ENCODE measurements at regions not wholly inside any gene's neighbourhood (a gene's known extent, or its start where the extent isn't known, plus 50 kb on each side); places are given as distances from the start of the nearest gene placed in this dataset.

- TF ChIP-seq RAD21 (IDR thresholded peaks at IDR 0.05; ENCODE audit: low read depth): no peak
- no peak for TF ChIP-seq REST (IDR thresholded peaks at IDR 0.05; ENCODE audit: low read depth)
- no peak for TF ChIP-seq ZBTB7A (IDR thresholded peaks at IDR 0.05; ENCODE audit: low read depth)
- TF ChIP-seq CREB1 (IDR thresholded peaks at IDR 0.05; ENCODE audit: low read depth): no peak
- no peak for TF ChIP-seq TAF1 (IDR thresholded peaks at IDR 0.05; ENCODE audit: low read depth)
- TF ChIP-seq MAX (IDR thresholded peaks at IDR 0.05): no peak
- TF ChIP-seq USF1 (IDR thresholded peaks at IDR 0.05): no peak
- TF ChIP-seq CEBPB (IDR thresholded peaks at IDR 0.05): no peak
- TF ChIP-seq EGR1 (IDR thresholded peaks at IDR 0.05): no peak
- no peak for TF ChIP-seq EP300 (IDR thresholded peaks at IDR 0.05; ENCODE audit: borderline replicate concordance)
Observed at GRCh38 chr17:15168379-15168778, 96.7 kb downstream of the PMP22 start.

- TF ChIP-seq RAD21 (IDR thresholded peaks at IDR 0.05; ENCODE audit: low read depth) (no peak), USF1 (IDR thresholded peaks at IDR 0.05) (no peak), NFIC (IDR thresholded peaks at IDR 0.05) (no peak), REST (IDR thresholded peaks at IDR 0.05; ENCODE audit: low read depth) (no peak), FOXM1 (IDR thresholded peaks at IDR 0.05; ENCODE audit: borderline replicate concordance, low read depth) (no peak), CREB1 (IDR thresholded peaks at IDR 0.05; ENCODE audit: low read depth) (no peak), EGR1 (IDR thresholded peaks at IDR 0.05) (no peak), TAF1 (IDR thresholded peaks at IDR 0.05; ENCODE audit: low read depth) (no peak), EP300 (IDR thresholded peaks at IDR 0.05; ENCODE audit: borderline replicate concordance) (no peak), TCF12 (IDR thresholded peaks at IDR 0.05; ENCODE audit: low read depth) (no peak), TEAD4 (IDR thresholded peaks at IDR 0.05) (no peak), ZBTB7A (IDR thresholded peaks at IDR 0.05; ENCODE audit: low read depth) (no peak), MAX (IDR thresholded peaks at IDR 0.05) (no peak), YY1 (IDR thresholded peaks at IDR 0.05; ENCODE audit: low read depth) (no peak), CEBPB (IDR thresholded peaks at IDR 0.05) (no peak)
Observed at GRCh38 chr17:15161395-15161794, 103.7 kb downstream of the PMP22 start.

GRCh38 chr17:15157051-15157450, 108.1 kb downstream of the PMP22 start:
- no peak for TF ChIP-seq ZBTB7A (IDR thresholded peaks at IDR 0.05; ENCODE audit: low read depth)
- no peak for TF ChIP-seq USF1 (IDR thresholded peaks at IDR 0.05)
- no peak for TF ChIP-seq TCF12 (IDR thresholded peaks at IDR 0.05; ENCODE audit: low read depth)
- no peak for TF ChIP-seq RAD21 (IDR thresholded peaks at IDR 0.05; ENCODE audit: low read depth)
- TF ChIP-seq MAX (IDR thresholded peaks at IDR 0.05): no peak
- TF ChIP-seq CEBPB (IDR thresholded peaks at IDR 0.05): no peak
- no peak for TF ChIP-seq YY1 (IDR thresholded peaks at IDR 0.05; ENCODE audit: low read depth)
- TF ChIP-seq TAF1 (IDR thresholded peaks at IDR 0.05; ENCODE audit: low read depth): no peak
- TF ChIP-seq NFIC (IDR thresholded peaks at IDR 0.05): no peak
- no peak for TF ChIP-seq EGR1 (IDR thresholded peaks at IDR 0.05)
- TF ChIP-seq REST (IDR thresholded peaks at IDR 0.05; ENCODE audit: low read depth): no peak
- TF ChIP-seq TEAD4 (IDR thresholded peaks at IDR 0.05): no peak
- no peak for TF ChIP-seq CREB1 (IDR thresholded peaks at IDR 0.05; ENCODE audit: low read depth)
- TF ChIP-seq FOXM1 (IDR thresholded peaks at IDR 0.05; ENCODE audit: borderline replicate concordance, low read depth): no peak
- TF ChIP-seq EP300 (IDR thresholded peaks at IDR 0.05; ENCODE audit: borderline replicate concordance): no peak

- TF ChIP-seq NFIC (IDR thresholded peaks at IDR 0.05): no peak
- TF ChIP-seq TEAD4 (IDR thresholded peaks at IDR 0.05): no peak
- TF ChIP-seq CEBPB (IDR thresholded peaks at IDR 0.05): no peak
- TF ChIP-seq FOXM1 (IDR thresholded peaks at IDR 0.05; ENCODE audit: borderline replicate concordance, low read depth): no peak
- no peak for TF ChIP-seq TAF1 (IDR thresholded peaks at IDR 0.05; ENCODE audit: low read depth)
- no peak for TF ChIP-seq EP300 (IDR thresholded peaks at IDR 0.05; ENCODE audit: borderline replicate concordance)
- TF ChIP-seq CREB1 (IDR thresholded peaks at IDR 0.05; ENCODE audit: low read depth): no peak
- no peak for TF ChIP-seq REST (IDR thresholded peaks at IDR 0.05; ENCODE audit: low read depth)
- no peak for TF ChIP-seq USF1 (IDR thresholded peaks at IDR 0.05)
- no peak for TF ChIP-seq ZBTB7A (IDR thresholded peaks at IDR 0.05; ENCODE audit: low read depth)
- no peak for TF ChIP-seq RAD21 (IDR thresholded peaks at IDR 0.05; ENCODE audit: low read depth)
- TF ChIP-seq TCF12 (IDR thresholded peaks at IDR 0.05; ENCODE audit: low read depth): no peak
- TF ChIP-seq MAX (IDR thresholded peaks at IDR 0.05): no peak
- TF ChIP-seq YY1 (IDR thresholded peaks at IDR 0.05; ENCODE audit: low read depth): no peak
- no peak for TF ChIP-seq EGR1 (IDR thresholded peaks at IDR 0.05)
Observed at GRCh38 chr17:15154618-15155017, 110.5 kb downstream of the PMP22 start.

Data from Ishikawa (cell line).